Activated B cell treated with CpG ODN at 0.5 μM for 24 hours (primary cell): ENCODE measurements at regions not wholly inside any gene's neighbourhood (a gene's known extent, or its start where the extent isn't known, plus 50 kb on each side); places are given as distances from the start of the nearest gene placed in this dataset.

Experiments used
- ATAC-seq: fragments of 200-7000 bp; cut with Tn5 transposase; one replicate; pipeline ENCODE4 v1.10.0; 2021; ENCODE audit warnings: low read depth, mild to moderate bottlenecking, moderate library complexity
- CTCF ChIA-PET: fragments of 350-600 bp; sonication (Branson Sonifier 250); formaldehyde crosslinking; loops from one replicate; lab custom pipeline; 2021; ENCODE audit warnings: antibody characterized with exemption; lab: Charles Lee
- POLR2A ChIA-PET: fragments of 350-600 bp; sonication (Branson Sonifier 250); formaldehyde crosslinking; loops from one replicate; lab custom pipeline; 2021; ENCODE audit warnings: antibody characterized with exemption; lab: Charles Lee
- DNase-seq: peaks from one replicate; pipeline ENCODE4 v3.0.0; 2022
- H3K27ac Mint-ChIP-seq: one replicate; pipeline ENCODE4 v1.8.0; 2020; ENCODE audit warnings: mixed read lengths
- H3K27me3 Mint-ChIP-seq: one replicate; pipeline ENCODE4 v1.8.0; 2021; ENCODE audit warnings: mixed read lengths
- H3K36me3 Mint-ChIP-seq: one replicate; pipeline ENCODE4 v1.8.0; 2021; ENCODE audit warnings: low read depth, mixed read lengths
- H3K4me1 Mint-ChIP-seq: one replicate; pipeline ENCODE4 v1.8.0; 2021; ENCODE audit warnings: mixed read lengths
- H3K4me3 Mint-ChIP-seq: one replicate; pipeline ENCODE4 v1.8.0; 2020; ENCODE audit warnings: mild to moderate bottlenecking, mixed read lengths
- H3K9me3 Mint-ChIP-seq: one replicate; pipeline ENCODE4 v1.8.0; 2020; ENCODE audit warnings: mixed read lengths
- intact Hi-C: fragments of 100-400 bp; cut with micrococcal nuclease; formaldehyde crosslinking; loops from one replicate; pipeline ENCODE4 v1.15.1; 2024
- TF ChIP-seq, protein P1 (sequence below): fragments of 200-600 bp; IDR thresholded peaks from one replicate; pipeline ENCODE4 v1.8.0; 2022; ENCODE audit warnings: antibody characterized with exemption, mild to moderate bottlenecking

GRCh38 chr14:53764846-53765245 lies 191.8 kb downstream of the BMP4 start:
- no peaks in the 10 kb centered on the region for H3K27me3 Mint-ChIP-seq
- H3K4me1 Mint-ChIP-seq, result no peaks in the 10 kb centered on the region
- TF ChIP-seq, protein P1, sequence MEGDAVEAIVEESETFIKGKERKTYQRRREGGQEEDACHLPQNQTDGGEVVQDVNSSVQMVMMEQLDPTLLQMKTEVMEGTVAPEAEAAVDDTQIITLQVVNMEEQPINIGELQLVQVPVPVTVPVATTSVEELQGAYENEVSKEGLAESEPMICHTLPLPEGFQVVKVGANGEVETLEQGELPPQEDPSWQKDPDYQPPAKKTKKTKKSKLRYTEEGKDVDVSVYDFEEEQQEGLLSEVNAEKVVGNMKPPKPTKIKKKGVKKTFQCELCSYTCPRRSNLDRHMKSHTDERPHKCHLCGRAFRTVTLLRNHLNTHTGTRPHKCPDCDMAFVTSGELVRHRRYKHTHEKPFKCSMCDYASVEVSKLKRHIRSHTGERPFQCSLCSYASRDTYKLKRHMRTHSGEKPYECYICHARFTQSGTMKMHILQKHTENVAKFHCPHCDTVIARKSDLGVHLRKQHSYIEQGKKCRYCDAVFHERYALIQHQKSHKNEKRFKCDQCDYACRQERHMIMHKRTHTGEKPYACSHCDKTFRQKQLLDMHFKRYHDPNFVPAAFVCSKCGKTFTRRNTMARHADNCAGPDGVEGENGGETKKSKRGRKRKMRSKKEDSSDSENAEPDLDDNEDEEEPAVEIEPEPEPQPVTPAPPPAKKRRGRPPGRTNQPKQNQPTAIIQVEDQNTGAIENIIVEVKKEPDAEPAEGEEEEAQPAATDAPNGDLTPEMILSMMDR, result no peak
- DNase-seq (no peak), ATAC-seq (no peak)
- intact Hi-C loops, result no loop called here
- H3K27ac Mint-ChIP-seq, result no peak overlapping the region
- no peaks in the 10 kb centered on the region for H3K36me3 Mint-ChIP-seq
- ChIA-PET POLR2A (no interaction called here), CTCF (no interaction called here)
- H3K9me3 Mint-ChIP-seq, result peaks cover 9% of the 10 kb centered on the region
- H3K4me3 Mint-ChIP-seq, result no peak overlapping the region

- intact Hi-C loops, result no loop called here
- Mint-ChIP-seq H3K36me3 (no peaks in the 10 kb centered on the region), H3K4me3 (no peak overlapping the region), H3K27ac (no peak overlapping the region), H3K27me3 (no peaks in the 10 kb centered on the region), H3K4me1 (no peaks in the 10 kb centered on the region), H3K9me3 (peaks cover 9% of the 10 kb centered on the region)
- no peak for ATAC-seq
- TF ChIP-seq, protein P1, result no peak
- DNase-seq, result no peak
- ChIA-PET POLR2A (no interaction called here), CTCF (no interaction called here)
These were observed 198.5 kb downstream of the BMP4 start for GRCh38 chr14:53758141-53758540.

- H3K4me1 Mint-ChIP-seq, result no peaks in the 10 kb centered on the region
- H3K27me3 Mint-ChIP-seq, result no peaks in the 10 kb centered on the region
- H3K4me3 Mint-ChIP-seq, result no peak overlapping the region
- H3K9me3 Mint-ChIP-seq, result peaks cover 9% of the 10 kb centered on the region
- intact Hi-C loops, result no loop called here
- ATAC-seq (no peak), DNase-seq (no peak)
- TF ChIP-seq, protein P1, result no peak
- no peaks in the 10 kb centered on the region for H3K36me3 Mint-ChIP-seq
- ChIA-PET CTCF (no interaction called here), POLR2A (no interaction called here)
- no peak overlapping the region for H3K27ac Mint-ChIP-seq
These were observed 198.9 kb downstream of the BMP4 start for GRCh38 chr14:53757732-53758131.

- no peak overlapping the region for H3K4me3 Mint-ChIP-seq
- no peaks in the 10 kb centered on the region for H3K4me1 Mint-ChIP-seq
- no peaks in the 10 kb centered on the region for H3K9me3 Mint-ChIP-seq
- ATAC-seq, result no peak
- no peaks in the 10 kb centered on the region for H3K36me3 Mint-ChIP-seq
- no peak overlapping the region for H3K27ac Mint-ChIP-seq
- peaks cover 5% of the 10 kb centered on the region for H3K27me3 Mint-ChIP-seq
- ChIA-PET CTCF (no interaction called here), POLR2A (no interaction called here)
- TF ChIP-seq, protein P1, result no peak
- DNase-seq, result no peak
- intact Hi-C loops, result no loop called here
These were observed 205.0 kb downstream of the BMP4 start for GRCh38 chr14:53751650-53752049.

DNA sequence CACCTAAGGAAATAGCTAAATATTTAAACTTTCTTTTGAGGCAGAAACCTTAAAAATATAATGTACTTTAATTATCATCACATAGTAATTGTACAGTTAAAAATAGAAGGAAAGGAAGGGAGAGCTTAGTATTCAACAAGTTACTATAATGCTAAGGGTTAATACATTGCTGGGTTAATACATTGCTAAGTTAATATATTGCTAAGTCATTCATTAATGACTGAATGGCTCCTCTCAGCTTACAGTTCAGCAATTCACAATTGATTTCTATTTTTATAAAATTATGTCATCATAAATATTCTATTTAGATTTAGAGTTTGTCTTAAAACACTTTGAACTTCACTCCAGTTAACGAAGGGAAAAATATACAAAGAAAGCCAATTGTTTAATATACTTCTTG lies 207.9 kb downstream of the BMP4 start:
- no peaks in the 10 kb centered on the region for H3K36me3 Mint-ChIP-seq
- TF ChIP-seq, protein P1, result no peak
- ATAC-seq (no peak), DNase-seq (no peak)
- H3K9me3 Mint-ChIP-seq, result no peaks in the 10 kb centered on the region
- no peak overlapping the region for H3K4me3 Mint-ChIP-seq
- ChIA-PET CTCF (interaction anchor here (0.6 kb wide), 1 partner anchor 132 kb away, joined by 3 read pairs; no protein-coding TSS in a partner anchor), POLR2A (no interaction called here)
- intact Hi-C loops, result no loop called here
- no peaks in the 10 kb centered on the region for H3K4me1 Mint-ChIP-seq
- H3K27me3 Mint-ChIP-seq, result peaks cover 5% of the 10 kb centered on the region
- H3K27ac Mint-ChIP-seq, result no peak overlapping the region
